ENCODE measurements at regions not wholly inside any gene's neighbourhood (a gene's known extent, or its start where the extent isn't known, plus 50 kb on each side); places are given as distances from the start of the nearest gene placed in this dataset.

DNA sequence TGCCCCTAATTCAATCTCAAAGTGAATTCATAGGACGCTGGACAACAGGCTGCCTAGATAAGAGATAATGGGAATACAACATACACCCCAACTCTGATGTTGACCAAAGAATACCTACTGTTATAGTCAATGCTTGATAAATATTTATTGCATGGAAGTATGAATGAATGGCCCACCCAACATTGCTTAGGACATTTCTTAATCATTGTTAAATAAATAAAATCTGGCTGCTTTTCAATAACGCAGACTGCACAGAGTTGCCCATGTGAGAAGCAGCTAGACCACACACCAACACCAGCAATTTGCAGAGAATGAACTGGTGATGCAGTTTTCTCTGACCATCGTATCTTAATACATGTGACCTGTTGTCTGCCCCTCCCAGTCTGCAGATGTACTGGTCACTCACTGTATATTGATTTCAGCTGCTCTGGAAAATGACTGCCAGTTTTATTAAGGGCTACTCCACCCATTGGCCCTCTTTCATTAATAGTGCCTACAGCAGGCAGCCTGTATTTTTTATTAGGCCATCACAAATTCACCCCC lies 236.2 kb upstream of the WWC1 start:
- H3K4me2 ChIP-seq (ENCODE audit: control insufficient read depth, extremely low read depth, insufficient read depth, low read depth, low read length) = no peak overlapping the region
- FAIRE-seq = no peak
- no peaks in the 10 kb centered on the region for H3K9me3 ChIP-seq (ENCODE audit: control insufficient read depth, low read depth, low read length)
- no peak overlapping the region for H2AFZ ChIP-seq (ENCODE audit: control insufficient read depth, low read length)
- no peaks in the 10 kb centered on the region for H3K27me3 ChIP-seq (ENCODE audit: control insufficient read depth, extremely low read depth, insufficient read depth, low read length)
- peaks cover 5 to 15% of the 10 kb centered on the region in 2 experiments for H3K36me3 ChIP-seq (ENCODE audit: control insufficient read depth in 2 of 2, extremely low read depth in 1 of 2, insufficient read depth in 2 of 2, low read length in 2 of 2)
- no peak overlapping the region for H3K4me3 ChIP-seq (ENCODE audit: control insufficient read depth in 2 of 3, extremely low read depth in 1 of 3, insufficient read depth in 2 of 3, low read depth in 1 of 3, low read length in 3 of 3)
- H3K9ac ChIP-seq (ENCODE audit: control insufficient read depth, extremely low read depth, insufficient read depth, low read length) = no peak overlapping the region
- no peaks in the 10 kb centered on the region for H3K4me1 ChIP-seq (ENCODE audit: control insufficient read depth, extremely low read depth, insufficient read depth, low read length)
- DNase-seq (ENCODE audit: low read depth, low spot score) = no peak
- H3K9me1 ChIP-seq (ENCODE audit: control insufficient read depth, extremely low read depth, insufficient read depth, low read length) = no peaks in the 10 kb centered on the region
- TF ChIP-seq, protein P1, sequence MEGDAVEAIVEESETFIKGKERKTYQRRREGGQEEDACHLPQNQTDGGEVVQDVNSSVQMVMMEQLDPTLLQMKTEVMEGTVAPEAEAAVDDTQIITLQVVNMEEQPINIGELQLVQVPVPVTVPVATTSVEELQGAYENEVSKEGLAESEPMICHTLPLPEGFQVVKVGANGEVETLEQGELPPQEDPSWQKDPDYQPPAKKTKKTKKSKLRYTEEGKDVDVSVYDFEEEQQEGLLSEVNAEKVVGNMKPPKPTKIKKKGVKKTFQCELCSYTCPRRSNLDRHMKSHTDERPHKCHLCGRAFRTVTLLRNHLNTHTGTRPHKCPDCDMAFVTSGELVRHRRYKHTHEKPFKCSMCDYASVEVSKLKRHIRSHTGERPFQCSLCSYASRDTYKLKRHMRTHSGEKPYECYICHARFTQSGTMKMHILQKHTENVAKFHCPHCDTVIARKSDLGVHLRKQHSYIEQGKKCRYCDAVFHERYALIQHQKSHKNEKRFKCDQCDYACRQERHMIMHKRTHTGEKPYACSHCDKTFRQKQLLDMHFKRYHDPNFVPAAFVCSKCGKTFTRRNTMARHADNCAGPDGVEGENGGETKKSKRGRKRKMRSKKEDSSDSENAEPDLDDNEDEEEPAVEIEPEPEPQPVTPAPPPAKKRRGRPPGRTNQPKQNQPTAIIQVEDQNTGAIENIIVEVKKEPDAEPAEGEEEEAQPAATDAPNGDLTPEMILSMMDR (optimal IDR thresholded peaks at IDR 0.05 in 1 of 3, IDR thresholded peaks at IDR 0.05 in 1 of 3, conservative IDR thresholded peaks at IDR 0.05 in 1 of 3; ENCODE audit: extremely low read depth in 1 of 3, insufficient read depth in 2 of 3, low read length in 3 of 3) = no peak
- TF ChIP-seq EZH2 (IDR thresholded peaks at IDR 0.05; ENCODE audit: low read length) = no peak
- H3K27ac ChIP-seq (ENCODE audit: control insufficient read depth, insufficient read depth, low read length) = no peak overlapping the region
- no peaks in the 10 kb centered on the region for H3K79me2 ChIP-seq (ENCODE audit: control insufficient read depth, insufficient read depth, low read length)
- no peaks in the 10 kb centered on the region for H4K20me1 ChIP-seq (ENCODE audit: control insufficient read depth, extremely low read depth, insufficient read depth, low read length)
- dilution Hi-C loops (cut with MboI; ENCODE audit: extremely low pct_ligation_motif_present, low sequenced_read_pairs) = no loop called here

DNA sequence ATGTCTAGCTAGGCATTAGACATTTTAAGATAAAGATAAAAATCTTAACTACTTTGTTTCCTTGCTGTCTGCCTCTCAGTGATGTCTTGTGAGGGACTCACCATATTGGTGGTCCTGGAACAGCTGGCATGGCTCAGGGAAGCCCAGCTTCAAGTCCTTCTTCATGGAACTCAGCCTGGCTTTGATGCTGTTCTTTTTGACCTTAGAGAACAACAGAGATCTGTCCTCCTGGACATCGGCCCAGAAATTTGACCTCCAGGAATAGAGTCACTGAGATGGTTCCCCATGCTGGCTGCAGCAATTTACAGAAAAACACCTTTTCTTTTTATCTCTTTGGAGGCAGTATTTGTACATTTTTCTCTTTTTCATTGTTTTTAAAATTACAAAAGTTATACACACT lies 235.5 kb upstream of the WWC1 start:
- Histone ChIP-seq H3K27me3 (ENCODE audit: control insufficient read depth, extremely low read depth, insufficient read depth, low read length) (no peaks in the 10 kb centered on the region), H2AFZ (ENCODE audit: control insufficient read depth, low read length) (no peak overlapping the region), H3K79me2 (ENCODE audit: control insufficient read depth, insufficient read depth, low read length) (no peaks in the 10 kb centered on the region), H3K4me2 (ENCODE audit: control insufficient read depth, extremely low read depth, insufficient read depth, low read depth, low read length) (no peak overlapping the region), H3K4me1 (ENCODE audit: control insufficient read depth, extremely low read depth, insufficient read depth, low read length) (no peaks in the 10 kb centered on the region), H3K9me1 (ENCODE audit: control insufficient read depth, extremely low read depth, insufficient read depth, low read length) (no peaks in the 10 kb centered on the region), H3K9ac (ENCODE audit: control insufficient read depth, extremely low read depth, insufficient read depth, low read length) (no peak overlapping the region), H3K27ac (ENCODE audit: control insufficient read depth, insufficient read depth, low read length) (no peak overlapping the region), H3K36me3 (ENCODE audit: control insufficient read depth in 2 of 2, extremely low read depth in 1 of 2, insufficient read depth in 2 of 2, low read length in 2 of 2) (peaks cover 5 to 13% of the 10 kb centered on the region in 2 experiments), H4K20me1 (ENCODE audit: control insufficient read depth, extremely low read depth, insufficient read depth, low read length) (no peaks in the 10 kb centered on the region), H3K4me3 (ENCODE audit: control insufficient read depth in 2 of 3, extremely low read depth in 1 of 3, insufficient read depth in 2 of 3, low read depth in 1 of 3, low read length in 3 of 3) (no peak overlapping the region), H3K9me3 (ENCODE audit: control insufficient read depth, low read depth, low read length) (no peaks in the 10 kb centered on the region)
- DNase-seq (ENCODE audit: low read depth, low spot score) (no peak), FAIRE-seq (no peak)
- dilution Hi-C loops (cut with MboI; ENCODE audit: extremely low pct_ligation_motif_present, low sequenced_read_pairs) = no loop called here
- no peak for TF ChIP-seq EZH2 (IDR thresholded peaks at IDR 0.05; ENCODE audit: low read length)
- TF ChIP-seq, protein P1 (optimal IDR thresholded peaks at IDR 0.05 in 1 of 3, IDR thresholded peaks at IDR 0.05 in 1 of 3, conservative IDR thresholded peaks at IDR 0.05 in 1 of 3; ENCODE audit: extremely low read depth in 1 of 3, insufficient read depth in 2 of 3, low read length in 3 of 3) = no peak

All from keratinocyte (primary cell).